HG03135 (cell line): ENCODE measurements at regions not wholly inside any gene's neighbourhood (a gene's known extent, or its start where the extent isn't known, plus 50 kb on each side); places are given as distances from the start of the nearest gene placed in this dataset.
"Not testable (repeated sequence)": the region's sequence is repeated elsewhere in the genome, so short reads cannot be mapped to it uniquely, and the experiment has no call there.

Source experiments
- ATAC-seq: cut with Tn5 transposase; IDR thresholded peaks from one replicate; pipeline ENCODE4 v1.9.1; 2021; ENCODE audit warnings: mild to moderate bottlenecking, moderate library complexity; ENCODE audit not compliant: unreplicated experiment

- no peak for ATAC-seq
Observed at GRCh38 chr5:92758552-92758951, 822.5 kb downstream of the NR2F1-AS1 start.

- ATAC-seq: no peak
Observed at GRCh38 chr5:92749943-92750342, 831.1 kb downstream of the NR2F1-AS1 start.

GRCh38 chr5:92748072-92748676 is 832.8 kb downstream of the NR2F1-AS1 start:
- no peak for ATAC-seq

GRCh38 chr5:92741906-92742305 is 839.1 kb downstream of the NR2F1-AS1 start:
- no peak for ATAC-seq

- ATAC-seq: no peak
Observed at GRCh38 chr5:92734211-92734940, 846.6 kb downstream of the NR2F1-AS1 start.

GRCh38 chr5:92730486-92730885 is 850.5 kb downstream of the NR2F1-AS1 start:
- ATAC-seq: no peak

- no peak for ATAC-seq
Observed at GRCh38 chr5:92729088-92729487, 851.9 kb downstream of the NR2F1-AS1 start.

- no peak for ATAC-seq
Observed at GRCh38 chr5:92715946-92716520, 865.0 kb downstream of the NR2F1-AS1 start.

GRCh38 chr5:92713826-92714225 is 867.2 kb downstream of the NR2F1-AS1 start:
- no peak for ATAC-seq

- no peak for ATAC-seq
Observed at GRCh38 chr5:92713335-92713743, 867.7 kb downstream of the NR2F1-AS1 start.

GRCh38 chr5:92711956-92712355 is 869.1 kb downstream of the NR2F1-AS1 start:
- ATAC-seq: no peak

- no peak for ATAC-seq
Observed at GRCh38 chr5:92704590-92704989, 876.4 kb downstream of the NR2F1-AS1 start.

- no peak for ATAC-seq
Observed at GRCh38 chr5:92703976-92704375, 877.0 kb downstream of the NR2F1-AS1 start.

GRCh38 chr5:92695123-92696003 is 885.7 kb downstream of the NR2F1-AS1 start:
- ATAC-seq: no peak

- no peak for ATAC-seq
Observed at GRCh38 chr5:92694067-92694466, 887.0 kb downstream of the NR2F1-AS1 start.

GRCh38 chr5:92691955-92692354 is 889.1 kb downstream of the NR2F1-AS1 start:
- ATAC-seq: not testable (repeated sequence)

GRCh38 chr5:92687821-92688722 is 892.9 kb downstream of the NR2F1-AS1 start:
- no peak for ATAC-seq

GRCh38 chr5:92678640-92679039 is 902.4 kb downstream of the NR2F1-AS1 start:
- ATAC-seq: no peak

- ATAC-seq: no peak
Observed at GRCh38 chr5:92676215-92677165, 904.5 kb downstream of the NR2F1-AS1 start.
